DOHH2 (cell line): ENCODE measurements at regions not wholly inside any gene's neighbourhood (a gene's known extent, or its start where the extent isn't known, plus 50 kb on each side); places are given as distances from the start of the nearest gene placed in this dataset.

Experiments
- EZH2phosphoT487 ChIP-seq: fragments of 200-600 bp; sonication (generic); IDR thresholded peaks from 2 replicates; pipeline ENCODE4 v1.6.1; 2017; ENCODE audit warnings: borderline replicate concordance, mild to moderate bottlenecking, antibody characterized with exemption, low read length, moderate library complexity, mixed read lengths
- TF ChIP-seq, protein P1 (sequence below): fragments of 200-600 bp; sonication (generic); IDR thresholded peaks from one replicate; pipeline ENCODE4 v1.5.1; 2014; ENCODE audit warnings: antibody characterized with exemption, mild to moderate bottlenecking, low read depth, low read length; ENCODE audit not compliant: poor library complexity, severe bottlenecking

DNA sequence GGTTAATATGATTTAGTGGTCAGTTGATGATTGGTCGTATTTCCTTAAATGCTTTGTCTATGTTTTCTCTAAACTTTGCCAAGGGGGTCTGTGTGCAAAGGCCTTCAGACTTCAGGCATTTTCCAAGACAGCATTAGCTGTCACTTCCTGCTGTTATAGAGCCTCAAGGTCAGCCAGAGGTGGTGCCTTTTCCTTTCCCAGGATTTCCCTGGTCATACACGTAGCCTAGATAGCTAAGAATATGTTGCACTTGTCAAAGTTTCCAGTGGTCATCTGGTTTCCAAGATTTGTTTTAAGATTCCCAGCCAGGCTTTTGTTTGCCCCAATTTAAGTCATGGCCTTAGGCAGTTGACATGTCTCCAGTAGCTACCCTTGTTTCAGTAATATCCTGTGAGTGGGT is 133.2 kb upstream of the IGFBP3 start:
- TF ChIP-seq, protein P1, sequence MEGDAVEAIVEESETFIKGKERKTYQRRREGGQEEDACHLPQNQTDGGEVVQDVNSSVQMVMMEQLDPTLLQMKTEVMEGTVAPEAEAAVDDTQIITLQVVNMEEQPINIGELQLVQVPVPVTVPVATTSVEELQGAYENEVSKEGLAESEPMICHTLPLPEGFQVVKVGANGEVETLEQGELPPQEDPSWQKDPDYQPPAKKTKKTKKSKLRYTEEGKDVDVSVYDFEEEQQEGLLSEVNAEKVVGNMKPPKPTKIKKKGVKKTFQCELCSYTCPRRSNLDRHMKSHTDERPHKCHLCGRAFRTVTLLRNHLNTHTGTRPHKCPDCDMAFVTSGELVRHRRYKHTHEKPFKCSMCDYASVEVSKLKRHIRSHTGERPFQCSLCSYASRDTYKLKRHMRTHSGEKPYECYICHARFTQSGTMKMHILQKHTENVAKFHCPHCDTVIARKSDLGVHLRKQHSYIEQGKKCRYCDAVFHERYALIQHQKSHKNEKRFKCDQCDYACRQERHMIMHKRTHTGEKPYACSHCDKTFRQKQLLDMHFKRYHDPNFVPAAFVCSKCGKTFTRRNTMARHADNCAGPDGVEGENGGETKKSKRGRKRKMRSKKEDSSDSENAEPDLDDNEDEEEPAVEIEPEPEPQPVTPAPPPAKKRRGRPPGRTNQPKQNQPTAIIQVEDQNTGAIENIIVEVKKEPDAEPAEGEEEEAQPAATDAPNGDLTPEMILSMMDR: no peak
- TF ChIP-seq EZH2phosphoT487: no peak
